ENCODE measurements at regions not wholly inside any gene's neighbourhood (a gene's known extent, or its start where the extent isn't known, plus 50 kb on each side); places are given as distances from the start of the nearest gene placed in this dataset.

GRCh38 chr6:108751851-108752732, 96.1 kb upstream of the ARMC2 start:
- DNase-seq = no peak

- no peak for DNase-seq
These were observed 95.3 kb upstream of the ARMC2 start for GRCh38 chr6:108752733-108753590.

- DNase-seq = no peak
These were observed 92.7 kb upstream of the ARMC2 start for GRCh38 chr6:108755257-108756240.

GRCh38 chr6:108757357-108757756, 90.9 kb upstream of the ARMC2 start:
- no peak for DNase-seq

GRCh38 chr6:108758884-108759283, 89.3 kb upstream of the ARMC2 start:
- no peak for DNase-seq

GRCh38 chr6:108760126-108761050, 87.8 kb upstream of the ARMC2 start:
- no peak for DNase-seq

GRCh38 chr6:108762394-108762793, 85.8 kb upstream of the ARMC2 start:
- DNase-seq = no peak

GRCh38 chr6:108763931-108764579, 84.2 kb upstream of the ARMC2 start:
- DNase-seq = no peak

- DNase-seq = no peak
These were observed 83.7 kb upstream of the ARMC2 start for GRCh38 chr6:108764580-108764950.

GRCh38 chr6:108765495-108765894, 82.7 kb upstream of the ARMC2 start:
- DNase-seq = no peak

GRCh38 chr6:108766419-108766818, 81.8 kb upstream of the ARMC2 start:
- DNase-seq = no peak

- no peak for DNase-seq
These were observed 81.3 kb upstream of the ARMC2 start for GRCh38 chr6:108766886-108767285.

- DNase-seq = no peak
These were observed 80.6 kb upstream of the ARMC2 start for GRCh38 chr6:108767418-108768165.

GRCh38 chr6:108768166-108768555, 80.1 kb upstream of the ARMC2 start:
- no peak for DNase-seq

- DNase-seq = no peak
These were observed 79.3 kb upstream of the ARMC2 start for GRCh38 chr6:108768792-108769524.

GRCh38 chr6:108771421-108771820, 76.8 kb upstream of the ARMC2 start:
- no peak for DNase-seq

GRCh38 chr6:108774555-108774954, 73.7 kb upstream of the ARMC2 start:
- no peak for DNase-seq

GRCh38 chr6:108777536-108777935, 70.7 kb upstream of the ARMC2 start:
- no peak for DNase-seq

- no peak for DNase-seq
These were observed 69.6 kb upstream of the ARMC2 start for GRCh38 chr6:108778421-108779186.
